A673 (cell line): ENCODE measurements at regions not wholly inside any gene's neighbourhood (a gene's known extent, or its start where the extent isn't known, plus 50 kb on each side); places are given as distances from the start of the nearest gene placed in this dataset.

Source experiments
- CTCF ChIP-seq: fragments of 300-800, 200-600 bp; sonication (generic); conservative IDR thresholded peaks from 2 replicates; pipeline ENCODE4 v1.5.1; 2017; ENCODE audit warnings: low read depth, mild to moderate bottlenecking, antibody characterized with exemption, low read length, moderate library complexity, mixed read lengths
- EZH2 ChIP-seq: fragments of 200-600 bp; sonication (generic); IDR thresholded peaks from 2 replicates; pipeline ENCODE4 v1.6.1; 2017; ENCODE audit warnings: borderline replicate concordance, low read depth, mild to moderate bottlenecking, mixed read lengths, antibody characterized with exemption, low read length; ENCODE audit not compliant: poor library complexity, severe bottlenecking

GRCh38 chr3:124144035-124144814 lies 152.3 kb upstream of the ROPN1 start:
- TF ChIP-seq CTCF: no peak
- no peak for TF ChIP-seq EZH2
